ENCODE measurements at regions not wholly inside any gene's neighbourhood (a gene's known extent, or its start where the extent isn't known, plus 50 kb on each side); places are given as distances from the start of the nearest gene placed in this dataset.
A peak's percentile ranks its signal among the peaks of the same experiment; 100 is the strongest.

DNA sequence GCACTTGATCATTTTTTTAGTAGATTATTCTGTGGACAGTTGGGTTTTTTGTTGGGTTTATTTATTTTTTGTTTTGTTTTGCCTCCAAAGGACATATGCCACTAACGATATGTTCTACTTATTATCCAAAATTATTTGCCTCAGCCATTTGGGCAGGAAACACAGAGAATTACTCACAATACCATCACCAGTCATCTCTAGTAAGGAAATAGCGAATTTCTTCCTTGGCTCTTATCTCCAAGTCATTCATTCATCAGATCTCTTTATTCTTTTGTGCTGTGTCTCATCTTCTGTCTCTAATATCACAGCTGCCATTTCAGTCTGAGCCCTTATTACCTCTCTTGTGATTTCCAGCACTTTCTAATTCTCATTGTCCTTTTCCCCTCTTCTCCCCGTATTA lies 130.4 kb upstream of the SMLR1 start:
- no peaks in the 10 kb centered on the region for H3K4me1 ChIP-seq (ENCODE audit: insufficient read depth, poor library complexity, severe bottlenecking)
- H3K36me3 ChIP-seq (ENCODE audit: low read depth): no peaks in the 10 kb centered on the region
- no peak for DNase-seq (ENCODE audit: low spot score)
- no peak overlapping the region for H3K4me3 ChIP-seq (ENCODE audit: severe bottlenecking)
- TF ChIP-seq, protein P1, sequence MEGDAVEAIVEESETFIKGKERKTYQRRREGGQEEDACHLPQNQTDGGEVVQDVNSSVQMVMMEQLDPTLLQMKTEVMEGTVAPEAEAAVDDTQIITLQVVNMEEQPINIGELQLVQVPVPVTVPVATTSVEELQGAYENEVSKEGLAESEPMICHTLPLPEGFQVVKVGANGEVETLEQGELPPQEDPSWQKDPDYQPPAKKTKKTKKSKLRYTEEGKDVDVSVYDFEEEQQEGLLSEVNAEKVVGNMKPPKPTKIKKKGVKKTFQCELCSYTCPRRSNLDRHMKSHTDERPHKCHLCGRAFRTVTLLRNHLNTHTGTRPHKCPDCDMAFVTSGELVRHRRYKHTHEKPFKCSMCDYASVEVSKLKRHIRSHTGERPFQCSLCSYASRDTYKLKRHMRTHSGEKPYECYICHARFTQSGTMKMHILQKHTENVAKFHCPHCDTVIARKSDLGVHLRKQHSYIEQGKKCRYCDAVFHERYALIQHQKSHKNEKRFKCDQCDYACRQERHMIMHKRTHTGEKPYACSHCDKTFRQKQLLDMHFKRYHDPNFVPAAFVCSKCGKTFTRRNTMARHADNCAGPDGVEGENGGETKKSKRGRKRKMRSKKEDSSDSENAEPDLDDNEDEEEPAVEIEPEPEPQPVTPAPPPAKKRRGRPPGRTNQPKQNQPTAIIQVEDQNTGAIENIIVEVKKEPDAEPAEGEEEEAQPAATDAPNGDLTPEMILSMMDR (IDR thresholded peaks at IDR 0.05; ENCODE audit: poor library complexity, severe bottlenecking): no peak
- ATAC-seq (ENCODE audit: low read depth): no peak
- no peaks in the 10 kb centered on the region for H3K27me3 ChIP-seq (ENCODE audit: insufficient read depth, poor library complexity, severe bottlenecking)
- H3K9me3 ChIP-seq (ENCODE audit: severe bottlenecking): no peaks in the 10 kb centered on the region
- no peak overlapping the region for H3K27ac ChIP-seq (ENCODE audit: poor library complexity, severe bottlenecking)

- Histone ChIP-seq H3K4me3 (ENCODE audit: severe bottlenecking) (no peak overlapping the region), H3K4me1 (ENCODE audit: insufficient read depth, poor library complexity, severe bottlenecking) (no peaks in the 10 kb centered on the region), H3K27me3 (ENCODE audit: insufficient read depth, poor library complexity, severe bottlenecking) (no peaks in the 10 kb centered on the region), H3K9me3 (ENCODE audit: severe bottlenecking) (no peaks in the 10 kb centered on the region), H3K27ac (ENCODE audit: poor library complexity, severe bottlenecking) (no peak overlapping the region), H3K36me3 (ENCODE audit: low read depth) (no peaks in the 10 kb centered on the region)
- TF ChIP-seq, protein P1 (IDR thresholded peaks at IDR 0.05; ENCODE audit: poor library complexity, severe bottlenecking): no peak
- ATAC-seq (ENCODE audit: low read depth) (peak; percentile 27; the same call in 2 of the 3 replicates), DNase-seq (ENCODE audit: low spot score) (no peak)
These were observed 129.8 kb upstream of the SMLR1 start for GRCh38 chr6:130697271-130697994.

- no peaks in the 10 kb centered on the region for H3K4me1 ChIP-seq (ENCODE audit: insufficient read depth, poor library complexity, severe bottlenecking)
- H3K27ac ChIP-seq (ENCODE audit: poor library complexity, severe bottlenecking): no peak overlapping the region
- no peak for DNase-seq (ENCODE audit: low spot score)
- TF ChIP-seq, protein P1 (IDR thresholded peaks at IDR 0.05; ENCODE audit: poor library complexity, severe bottlenecking): peak; percentile 94
- no peaks in the 10 kb centered on the region for H3K36me3 ChIP-seq (ENCODE audit: low read depth)
- no peak overlapping the region for H3K4me3 ChIP-seq (ENCODE audit: severe bottlenecking)
- peak; percentile 98 for ATAC-seq (ENCODE audit: low read depth)
- no peaks in the 10 kb centered on the region for H3K9me3 ChIP-seq (ENCODE audit: severe bottlenecking)
- peaks cover 3% of the 10 kb centered on the region for H3K27me3 ChIP-seq (ENCODE audit: insufficient read depth, poor library complexity, severe bottlenecking)
These were observed 129.1 kb upstream of the SMLR1 start for GRCh38 chr6:130697995-130698535.

- ATAC-seq (ENCODE audit: low read depth): no peak
- no peak overlapping the region for H3K4me3 ChIP-seq (ENCODE audit: severe bottlenecking)
- H3K27ac ChIP-seq (ENCODE audit: poor library complexity, severe bottlenecking): no peak overlapping the region
- peaks cover 3% of the 10 kb centered on the region for H3K27me3 ChIP-seq (ENCODE audit: insufficient read depth, poor library complexity, severe bottlenecking)
- no peaks in the 10 kb centered on the region for H3K4me1 ChIP-seq (ENCODE audit: insufficient read depth, poor library complexity, severe bottlenecking)
- no peaks in the 10 kb centered on the region for H3K9me3 ChIP-seq (ENCODE audit: severe bottlenecking)
- H3K36me3 ChIP-seq (ENCODE audit: low read depth): no peaks in the 10 kb centered on the region
- no peak for DNase-seq (ENCODE audit: low spot score)
- TF ChIP-seq, protein P1 (IDR thresholded peaks at IDR 0.05; ENCODE audit: poor library complexity, severe bottlenecking): no peak
These were observed 127.5 kb upstream of the SMLR1 start for GRCh38 chr6:130699742-130700141.

GRCh38 chr6:130700397-130700796 lies 126.8 kb upstream of the SMLR1 start:
- Histone ChIP-seq H3K4me1 (ENCODE audit: insufficient read depth, poor library complexity, severe bottlenecking) (no peaks in the 10 kb centered on the region), H3K4me3 (ENCODE audit: severe bottlenecking) (no peak overlapping the region), H3K27me3 (ENCODE audit: insufficient read depth, poor library complexity, severe bottlenecking) (peaks cover 3% of the 10 kb centered on the region), H3K27ac (ENCODE audit: poor library complexity, severe bottlenecking) (no peak overlapping the region), H3K9me3 (ENCODE audit: severe bottlenecking) (no peaks in the 10 kb centered on the region), H3K36me3 (ENCODE audit: low read depth) (no peaks in the 10 kb centered on the region)
- ATAC-seq (ENCODE audit: low read depth): no peak
- TF ChIP-seq, protein P1 (IDR thresholded peaks at IDR 0.05; ENCODE audit: poor library complexity, severe bottlenecking): no peak
- DNase-seq (ENCODE audit: low spot score): no peak
